ENCODE measurements at regions not wholly inside any gene's neighbourhood (a gene's known extent, or its start where the extent isn't known, plus 50 kb on each side); places are given as distances from the start of the nearest gene placed in this dataset.

GRCh38 chr2:104562537-104562936 is 291.4 kb upstream of the POU3F3 start:
- TF ChIP-seq CTCF (IDR thresholded peaks at IDR 0.05) (no peak), POLR2A (IDR thresholded peaks at IDR 0.05) (no peak)

Measured in Peyer's patch (tissue), 4 donors.